GM12891 (cell line): ENCODE measurements at regions not wholly inside any gene's neighbourhood (a gene's known extent, or its start where the extent isn't known, plus 50 kb on each side); places are given as distances from the start of the nearest gene placed in this dataset.

Experiments
- PAX5 ChIP-seq: IDR thresholded peaks from 2 replicates; pipeline ENCODE4 v1.6.1; 2011; ENCODE audit warnings: low read length, moderate library complexity, mild to moderate bottlenecking; ENCODE audit not compliant: insufficient read depth, severe bottlenecking
- POLR2A ChIP-seq: IDR thresholded peaks from 2 replicates; pipeline ENCODE4 v1.6.1; 2011; ENCODE audit warnings: low read depth, low read length, control low read depth
- POLR2AphosphoS5 ChIP-seq: IDR thresholded peaks from 2 replicates; pipeline ENCODE4 v1.6.1; 2011; ENCODE audit warnings: low read depth, low read length, control low read depth
- POU2F2 ChIP-seq: IDR thresholded peaks from 2 replicates; pipeline ENCODE4 v1.6.1; 2011; ENCODE audit warnings: low read depth, mild to moderate bottlenecking, control low read depth, low read length, moderate library complexity
- SPI1 ChIP-seq: IDR thresholded peaks from 2 replicates; pipeline ENCODE4 v1.6.1; 2011; ENCODE audit warnings: low read depth, low read length, control low read depth
- TAF1 ChIP-seq: IDR thresholded peaks from 2 replicates; pipeline ENCODE4 v1.6.1; 2011; ENCODE audit warnings: low read depth, low read length, control low read depth

GRCh38 chr2:190137561-190137960, 75.0 kb upstream of the MSTN start:
- TF ChIP-seq SPI1 (no peak), TAF1 (no peak), POLR2A (no peak), POLR2AphosphoS5 (no peak), POU2F2 (no peak), PAX5 (no peak)
